ENCODE measurements at regions not wholly inside any gene's neighbourhood (a gene's known extent, or its start where the extent isn't known, plus 50 kb on each side); places are given as distances from the start of the nearest gene placed in this dataset.

- no peak for DNase-seq
- no peaks in the 10 kb centered on the region for H3K4me1 ChIP-seq (ENCODE audit: insufficient read depth, low read length)
- H3K4me1 Mint-ChIP-seq (ENCODE audit: low read depth), result no peaks in the 10 kb centered on the region
- intact Hi-C loops (cut with DNase I, micrococcal nuclease), result no loop called here
- H3K27ac Mint-ChIP-seq, result no peak overlapping the region
- H3K27me3 Mint-ChIP-seq, result no peaks in the 10 kb centered on the region
- no peaks in the 10 kb centered on the region for H3K36me3 Mint-ChIP-seq (ENCODE audit: low read depth)
- ATAC-seq (ENCODE audit: poor library complexity), result no peak
- ChIA-PET CTCF (no interaction called here), POLR2A (no interaction called here)
- no peak overlapping the region for H3K4me3 ChIP-seq (ENCODE audit: low read length)
- no peaks in the 10 kb centered on the region for H3K9me3 ChIP-seq (ENCODE audit: control insufficient read depth in 1 of 2, insufficient read depth in 1 of 2, low read length in 2 of 2)
- TF ChIP-seq CTCF (IDR thresholded peaks at IDR 0.05), result no peak
- H3K4me3 Mint-ChIP-seq, result no peak overlapping the region
- H3K27ac ChIP-seq (ENCODE audit: low read depth in 1 of 2, low read length in 2 of 2), result no peak overlapping the region
- no peaks in the 10 kb centered on the region for H3K9me3 Mint-ChIP-seq
- H3K36me3 ChIP-seq (ENCODE audit: insufficient read depth, low read length), result no peaks in the 10 kb centered on the region
- no peaks in the 10 kb centered on the region for H3K27me3 ChIP-seq (ENCODE audit: control insufficient read depth in 1 of 2, insufficient read depth in 2 of 2, low read length in 2 of 2)
Observed at GRCh38 chr7:46391231-46392201, 470.4 kb upstream of the IGFBP3 start.

- no peak for ATAC-seq (ENCODE audit: poor library complexity)
- intact Hi-C loops (cut with DNase I, micrococcal nuclease), result no loop called here
Observed at GRCh38 chr7:46390042-46390441, 469.0 kb upstream of the IGFBP3 start.

GRCh38 chr7:46389146-46389545 is 468.1 kb upstream of the IGFBP3 start:
- H3K4me3 Mint-ChIP-seq, result no peak overlapping the region
- ATAC-seq (ENCODE audit: poor library complexity), result no peak
- Histone ChIP-seq H3K4me3 (ENCODE audit: low read length) (no peak overlapping the region), H3K9me3 (ENCODE audit: control insufficient read depth in 1 of 2, insufficient read depth in 1 of 2, low read length in 2 of 2) (no peaks in the 10 kb centered on the region), H3K36me3 (ENCODE audit: insufficient read depth, low read length) (no peaks in the 10 kb centered on the region), H3K4me1 (ENCODE audit: insufficient read depth, low read length) (no peaks in the 10 kb centered on the region), H3K27ac (ENCODE audit: low read depth in 1 of 2, low read length in 2 of 2) (no peak overlapping the region), H3K27me3 (ENCODE audit: control insufficient read depth in 1 of 2, insufficient read depth in 2 of 2, low read length in 2 of 2) (no peaks in the 10 kb centered on the region)
- no peaks in the 10 kb centered on the region for H3K9me3 Mint-ChIP-seq
- DNase-seq, result no peak
- TF ChIP-seq CTCF (IDR thresholded peaks at IDR 0.05), result no peak
- ChIA-PET POLR2A (no interaction called here), CTCF (no interaction called here)
- no peaks in the 10 kb centered on the region for H3K27me3 Mint-ChIP-seq
- no peak overlapping the region for H3K27ac Mint-ChIP-seq
- no peaks in the 10 kb centered on the region for H3K36me3 Mint-ChIP-seq (ENCODE audit: low read depth)
- H3K4me1 Mint-ChIP-seq (ENCODE audit: low read depth), result no peaks in the 10 kb centered on the region
- intact Hi-C loops (cut with DNase I, micrococcal nuclease), result no loop called here

More at GRCh38 chr7:46390042-46390441, 469.0 kb upstream of the IGFBP3 start:
- Histone ChIP-seq H3K27me3 (ENCODE audit: control insufficient read depth in 1 of 2, insufficient read depth in 2 of 2, low read length in 2 of 2) (no peaks in the 10 kb centered on the region), H3K4me3 (ENCODE audit: low read length) (no peak overlapping the region), H3K9me3 (ENCODE audit: control insufficient read depth in 1 of 2, insufficient read depth in 1 of 2, low read length in 2 of 2) (no peaks in the 10 kb centered on the region), H3K4me1 (ENCODE audit: insufficient read depth, low read length) (no peaks in the 10 kb centered on the region), H3K36me3 (ENCODE audit: insufficient read depth, low read length) (no peaks in the 10 kb centered on the region), H3K27ac (ENCODE audit: low read depth in 1 of 2, low read length in 2 of 2) (no peak overlapping the region)
- ChIA-PET CTCF (no interaction called here), POLR2A (no interaction called here)
- H3K4me1 Mint-ChIP-seq (ENCODE audit: low read depth), result no peaks in the 10 kb centered on the region
- no peak for DNase-seq
- no peaks in the 10 kb centered on the region for H3K27me3 Mint-ChIP-seq
- no peak overlapping the region for H3K4me3 Mint-ChIP-seq
- H3K36me3 Mint-ChIP-seq (ENCODE audit: low read depth), result no peaks in the 10 kb centered on the region
- no peak overlapping the region for H3K27ac Mint-ChIP-seq
- no peaks in the 10 kb centered on the region for H3K9me3 Mint-ChIP-seq
- no peak for TF ChIP-seq CTCF (IDR thresholded peaks at IDR 0.05)

All from CD4-positive, alpha-beta T cell (primary cell).